Activated CD4-positive, alpha-beta T cell treated with anti-CD3 and anti-CD28 coated beads, Interleukin-2, amount 50 U/mL, for 16 hours (primary cell): ENCODE measurements at regions not wholly inside any gene's neighbourhood (a gene's known extent, or its start where the extent isn't known, plus 50 kb on each side); places are given as distances from the start of the nearest gene placed in this dataset.
"Not testable (repeated sequence)": the region's sequence is repeated elsewhere in the genome, so short reads cannot be mapped to it uniquely, and the experiment has no call there.

Experiments
- DNase-seq: peaks from one replicate; pipeline ENCODE4 v3.0.0-alpha.2; 2020

DNA sequence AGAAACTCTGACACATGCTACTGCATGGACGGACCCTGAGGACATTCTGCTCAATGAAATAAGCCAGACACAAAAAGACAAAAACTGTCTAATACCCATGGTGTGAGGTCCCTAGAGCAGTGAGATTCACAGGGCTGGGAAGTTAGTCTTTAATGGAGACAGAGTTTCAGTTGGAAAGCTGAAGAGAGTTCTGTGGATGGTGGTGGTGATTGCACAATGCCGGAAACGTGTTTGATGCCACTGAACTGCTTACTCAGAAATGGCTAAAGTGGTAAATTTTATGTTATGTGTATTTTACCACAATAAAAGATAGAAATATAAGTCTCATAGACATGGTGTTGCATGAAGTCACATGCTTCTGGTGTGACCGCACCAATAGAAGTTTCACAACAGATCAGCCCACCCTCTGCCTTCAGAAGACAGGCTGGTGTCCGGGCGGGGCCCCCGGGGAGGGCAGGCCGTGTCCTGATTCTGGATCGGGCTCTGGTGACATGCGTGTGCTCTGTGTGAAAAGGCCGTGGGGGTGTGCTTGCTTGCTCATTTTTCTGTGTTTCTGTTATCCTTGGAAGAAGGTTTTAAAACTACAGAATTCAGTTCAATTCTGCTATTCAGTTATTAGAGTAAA, 108.5 kb upstream of the ZNF469 start:
- not testable (repeated sequence) for DNase-seq

- no peak for DNase-seq
Measured at GRCh38 chr16:88274847-88275246, 107.9 kb upstream of the ZNF469 start.

- DNase-seq = not testable (repeated sequence)
Measured at GRCh38 chr16:88275336-88276122, 107.2 kb upstream of the ZNF469 start.

DNA sequence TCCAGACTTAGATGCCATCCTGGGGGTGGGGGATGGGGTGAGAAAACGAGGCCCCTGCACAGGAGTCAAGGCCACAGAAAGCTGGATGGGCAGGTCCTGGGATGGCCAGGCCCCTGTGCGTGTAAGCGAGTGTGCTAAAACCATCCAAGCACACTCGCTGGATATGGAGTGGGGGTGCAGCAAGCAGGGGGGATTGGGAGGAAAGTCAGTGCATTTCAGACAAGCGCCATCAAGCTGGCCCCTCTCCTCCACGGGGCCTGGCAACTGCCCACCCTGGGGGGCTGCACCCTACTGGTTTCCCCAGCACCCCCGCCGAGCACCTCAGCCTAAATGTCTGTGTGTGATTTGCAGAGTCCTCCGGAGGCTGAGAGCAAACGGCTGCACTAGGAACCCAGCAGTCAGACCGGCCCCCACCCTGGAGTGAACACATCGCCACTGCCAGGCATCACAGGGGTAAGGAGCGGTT, 106.6 kb upstream of the ZNF469 start:
- not testable (repeated sequence) for DNase-seq

DNA sequence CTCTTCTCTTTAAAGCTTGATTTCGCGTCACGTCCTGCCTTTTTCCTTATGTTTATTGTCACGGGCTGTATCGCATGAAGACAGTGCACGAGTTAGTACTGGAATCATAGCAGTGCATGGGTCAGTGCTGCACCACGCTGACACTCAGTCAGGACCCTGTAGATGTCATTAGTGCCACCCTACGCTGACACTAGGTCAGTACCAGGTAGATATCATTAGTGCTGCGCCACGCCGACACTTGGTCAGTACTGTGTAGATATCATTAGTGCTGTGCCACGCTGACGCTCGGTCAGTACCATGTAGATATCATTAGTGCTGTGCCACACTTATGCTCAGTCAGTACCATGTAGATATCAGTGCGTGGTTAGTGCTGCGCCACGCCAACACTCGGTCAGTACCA, 106.2 kb upstream of the ZNF469 start:
- DNase-seq = no peak

DNA sequence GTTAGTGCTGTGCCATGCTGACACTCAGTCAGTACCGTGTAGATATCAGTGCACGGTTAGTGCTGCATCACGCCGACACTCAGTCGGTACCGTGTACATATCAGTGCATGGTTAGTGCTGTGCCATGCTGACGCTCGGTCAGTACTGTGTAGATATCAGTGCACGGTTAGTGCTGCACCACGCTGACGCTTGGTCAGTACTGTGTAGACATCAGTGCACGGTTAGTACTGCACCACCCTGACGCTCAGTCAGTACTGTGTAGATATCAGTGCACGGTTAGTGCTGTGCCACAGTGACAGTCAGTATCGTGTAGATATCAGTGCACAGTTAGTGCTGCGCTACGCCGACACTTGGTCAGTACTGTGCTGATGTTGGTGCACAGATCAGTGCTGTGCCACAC, 102.8 kb upstream of the ZNF469 start:
- DNase-seq = no peak

DNA sequence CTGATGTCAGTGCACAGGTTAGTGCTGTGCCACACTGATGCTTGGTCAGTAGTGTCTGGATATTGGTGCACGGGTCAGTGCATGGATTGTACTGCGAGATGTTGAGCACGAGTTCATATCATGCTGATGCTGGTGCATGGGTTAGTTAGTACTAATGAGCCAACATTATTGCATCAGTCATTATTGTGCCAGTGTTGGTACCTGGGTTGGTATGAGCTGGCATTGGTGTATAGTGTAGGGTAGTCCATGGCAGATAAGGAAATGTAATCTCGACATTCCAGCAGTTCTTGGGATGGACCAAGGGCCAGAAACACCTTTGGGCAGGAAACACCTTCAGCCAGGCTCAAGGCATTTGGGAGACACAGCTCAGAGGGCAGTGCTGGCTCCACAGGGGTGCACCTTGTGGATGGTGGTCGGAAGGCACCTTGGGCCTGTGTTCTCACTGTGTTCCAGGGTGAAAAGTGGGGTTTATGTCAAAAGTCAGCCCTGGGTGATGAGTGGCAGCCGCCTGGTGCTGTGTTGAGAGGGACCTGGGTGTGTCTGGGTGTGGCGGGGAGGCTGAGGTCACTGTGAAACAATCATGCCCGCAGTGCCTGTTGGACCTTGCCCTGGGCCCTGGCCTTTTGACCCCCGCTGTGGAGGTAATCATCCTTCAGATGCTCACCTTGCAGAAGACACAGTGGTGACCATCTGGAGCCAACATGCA, 100.7 kb upstream of the ZNF469 start:
- no peak for DNase-seq

- DNase-seq = no peak
Measured at GRCh38 chr16:88282564-88283395, 100.0 kb upstream of the ZNF469 start.

GRCh38 chr16:88283596-88283995, 99.2 kb upstream of the ZNF469 start:
- no peak for DNase-seq

DNA sequence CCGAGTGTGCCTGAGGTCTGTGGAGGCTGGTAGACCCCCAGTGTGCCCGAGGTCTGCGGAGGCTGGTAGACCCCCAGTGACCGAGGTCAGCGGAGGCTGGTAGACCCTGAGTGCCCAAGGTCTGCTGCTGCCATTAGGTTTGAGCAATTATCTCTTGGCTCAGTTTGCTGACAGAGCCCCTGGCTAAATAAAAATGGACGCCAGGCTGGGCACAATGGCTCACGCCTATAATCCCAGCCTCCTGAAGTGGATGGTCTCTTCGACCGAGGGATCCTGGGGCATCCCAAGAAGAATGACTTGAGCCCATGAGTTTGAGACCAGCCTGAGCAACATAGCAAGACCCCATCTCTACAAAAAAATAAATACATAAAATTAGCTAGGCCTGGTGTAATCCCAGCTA, 98.7 kb upstream of the ZNF469 start:
- DNase-seq = no peak

DNA sequence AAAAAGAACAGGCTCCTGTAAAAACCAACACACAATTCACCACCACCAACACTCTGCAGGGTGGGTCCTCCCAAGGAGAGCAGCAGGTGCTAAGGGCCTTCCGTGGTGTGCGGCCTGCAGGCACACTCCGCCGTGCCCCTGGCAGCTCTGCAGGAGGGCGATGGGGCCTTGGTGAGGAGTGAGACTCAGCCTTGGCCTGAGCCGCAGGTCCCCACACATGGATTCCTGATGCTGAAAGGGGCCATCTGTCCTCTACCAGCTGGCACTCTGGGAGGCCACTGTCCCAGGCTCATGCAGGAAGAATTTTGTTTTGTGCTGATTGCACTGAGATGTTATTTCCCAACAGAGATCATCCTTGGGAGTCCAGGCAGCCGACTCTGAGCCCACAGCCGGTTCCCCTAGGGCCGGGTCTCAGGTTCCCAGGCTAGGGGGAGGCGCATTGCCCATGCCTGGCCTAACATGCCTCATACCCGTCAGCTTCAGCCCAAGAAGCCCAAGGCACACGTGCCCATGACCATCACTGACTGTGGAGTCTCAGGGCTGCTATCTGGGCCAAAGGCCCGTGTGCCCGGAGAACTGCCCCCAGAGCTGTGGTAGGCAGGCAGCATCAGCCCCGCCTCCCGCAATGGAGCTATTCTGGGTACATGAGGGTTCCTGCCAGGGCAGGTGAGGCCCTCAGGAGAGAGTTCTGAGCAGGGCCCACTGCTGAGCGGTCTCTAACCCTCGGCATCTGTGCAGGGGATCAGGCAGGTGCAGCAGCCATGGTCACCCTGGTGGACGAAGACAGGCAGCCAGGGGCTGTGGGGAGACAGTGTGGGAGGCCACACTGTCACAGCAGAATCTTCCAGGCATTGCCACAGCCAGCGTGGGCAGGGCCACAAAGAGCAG, 97.9 kb upstream of the ZNF469 start:
- no peak for DNase-seq

DNA sequence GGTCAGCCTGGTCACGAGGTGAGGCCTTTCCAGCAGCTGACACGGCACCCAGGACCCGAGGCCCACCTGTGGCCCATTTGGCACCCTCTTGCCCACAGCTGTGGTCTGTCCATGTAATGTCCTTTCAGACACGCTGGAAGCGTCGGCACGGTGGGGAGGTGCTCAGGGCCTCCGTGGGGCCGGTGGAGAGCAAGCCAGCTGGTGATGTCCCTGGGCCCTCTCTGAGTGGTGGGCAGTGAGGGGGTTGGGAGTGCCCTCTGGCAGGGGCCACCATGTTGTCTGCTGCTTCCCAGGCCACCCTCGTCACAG, 97.3 kb upstream of the ZNF469 start:
- no peak for DNase-seq

- DNase-seq = no peak
Measured at GRCh38 chr16:88286301-88286923, 96.3 kb upstream of the ZNF469 start.

GRCh38 chr16:88287219-88287618, 95.5 kb upstream of the ZNF469 start:
- peak; percentile 13 for DNase-seq

DNA sequence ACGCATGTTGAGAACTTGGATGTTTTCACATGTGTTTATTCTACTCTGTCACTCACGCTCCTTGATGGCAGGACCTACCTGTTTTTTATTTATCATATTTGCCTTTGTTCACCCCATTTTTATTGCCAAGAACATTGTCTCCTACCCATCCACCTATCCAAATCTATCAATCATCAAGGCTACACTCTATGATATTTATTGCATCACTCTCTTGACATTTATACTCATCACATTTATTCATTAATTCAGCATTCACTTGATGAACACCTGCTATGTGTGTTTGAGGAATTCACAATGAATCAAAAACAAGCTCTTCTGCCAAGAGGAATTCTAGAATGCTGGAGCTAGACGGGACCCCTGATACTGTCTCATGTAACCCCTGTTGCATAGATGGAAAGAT, 94.5 kb upstream of the ZNF469 start:
- no peak for DNase-seq

- no peak for DNase-seq
Measured at GRCh38 chr16:88289001-88289400, 93.8 kb upstream of the ZNF469 start.

GRCh38 chr16:88289561-88289960, 93.2 kb upstream of the ZNF469 start:
- DNase-seq = no peak

GRCh38 chr16:88289968-88290401, 92.8 kb upstream of the ZNF469 start:
- no peak for DNase-seq

DNA sequence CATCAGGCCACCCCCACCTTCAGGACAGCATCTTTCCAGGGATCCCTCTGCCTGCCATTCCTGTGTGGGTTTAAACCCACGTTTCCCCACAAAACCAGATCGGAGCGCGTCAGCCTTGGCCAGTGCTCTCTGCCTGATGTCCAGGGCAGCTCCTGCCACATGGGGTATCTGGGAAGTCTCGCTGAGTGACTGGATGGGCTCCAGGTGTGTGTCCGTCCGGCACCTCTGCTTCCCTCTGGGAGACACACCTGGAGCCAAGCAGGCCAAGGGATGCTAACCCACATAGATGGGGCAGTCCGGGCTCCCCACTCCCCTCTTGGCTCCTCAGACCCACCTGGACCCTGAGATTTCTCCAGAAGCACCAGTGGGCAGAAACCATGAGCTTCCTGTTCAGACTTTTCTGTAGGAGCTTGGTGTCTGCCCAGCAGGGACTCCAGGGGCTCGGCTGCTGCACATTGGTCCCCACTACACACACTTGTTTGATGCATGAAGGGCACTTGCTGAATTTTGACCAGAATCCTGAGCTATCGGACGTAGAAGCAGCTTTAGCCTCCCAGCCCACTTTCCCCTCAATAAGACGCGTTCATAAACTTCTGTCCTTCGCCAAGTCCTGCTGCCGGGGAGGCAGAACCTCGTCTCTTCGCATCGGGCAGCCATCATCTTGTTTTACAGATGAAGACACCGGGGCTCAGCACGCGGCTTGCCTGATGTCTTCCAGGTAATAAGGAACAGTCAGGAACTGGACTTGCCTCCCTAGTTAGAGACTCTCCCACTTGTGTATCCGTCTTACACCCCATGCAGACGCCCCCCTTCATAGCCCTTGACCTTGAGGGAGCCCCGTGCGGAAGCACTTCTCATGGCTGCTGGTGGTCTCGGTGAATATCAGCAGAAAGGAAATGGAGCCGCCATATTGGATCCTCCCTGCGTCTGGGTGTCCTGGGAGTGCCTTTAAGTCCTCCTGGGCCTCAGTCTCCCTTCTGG, 91.6 kb upstream of the ZNF469 start:
- DNase-seq = no peak
